Epithelial cell of proximal tubule (primary cell): ENCODE measurements at regions not wholly inside any gene's neighbourhood (a gene's known extent, or its start where the extent isn't known, plus 50 kb on each side); places are given as distances from the start of the nearest gene placed in this dataset.

ENCODE experiments used
- DNase-seq: peaks from one replicate; pipeline ENCODE4 v3.0.0-alpha.2; 2011; ENCODE audit warnings: low read depth
- H3K4me3 ChIP-seq: 2 replicates; pipeline ENCODE4 v1.5.1; 2011; ENCODE audit warnings: low read depth, mild to moderate bottlenecking, low read length
- CTCF ChIP-seq: conservative IDR thresholded peaks from 2 replicates; pipeline ENCODE4 v1.5.1; 2012; ENCODE audit warnings: low read depth, mild to moderate bottlenecking, low read length

DNA sequence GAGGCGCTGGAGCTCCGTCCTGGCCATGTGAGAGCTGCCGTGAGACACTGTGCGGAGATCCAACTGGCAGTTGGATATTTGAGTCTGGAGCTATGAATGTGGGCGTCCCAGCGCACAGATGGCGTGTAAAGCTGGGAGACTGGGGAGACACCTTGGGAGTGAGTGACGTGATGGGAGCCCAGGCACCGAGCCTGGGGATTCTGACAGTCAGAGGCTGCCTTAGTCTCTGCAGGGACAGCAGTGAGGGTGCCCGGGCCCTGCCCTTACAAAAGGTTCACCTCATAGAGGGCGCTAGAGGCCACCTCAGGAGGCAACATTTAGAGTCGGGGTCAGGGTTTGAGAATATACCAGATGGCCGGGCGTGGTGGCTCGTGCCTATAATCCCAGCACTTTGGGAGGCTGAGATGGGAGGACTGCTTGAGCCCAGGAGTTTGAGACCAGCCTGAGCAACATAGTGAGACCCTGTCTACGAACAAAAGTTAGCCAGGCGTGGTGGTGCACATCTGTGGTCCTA is 194.1 kb upstream of the GSE1 start:
- TF ChIP-seq CTCF, result peak; percentile 21
- DNase-seq, result no peak
- H3K4me3 ChIP-seq, result no peak overlapping the region

DNA sequence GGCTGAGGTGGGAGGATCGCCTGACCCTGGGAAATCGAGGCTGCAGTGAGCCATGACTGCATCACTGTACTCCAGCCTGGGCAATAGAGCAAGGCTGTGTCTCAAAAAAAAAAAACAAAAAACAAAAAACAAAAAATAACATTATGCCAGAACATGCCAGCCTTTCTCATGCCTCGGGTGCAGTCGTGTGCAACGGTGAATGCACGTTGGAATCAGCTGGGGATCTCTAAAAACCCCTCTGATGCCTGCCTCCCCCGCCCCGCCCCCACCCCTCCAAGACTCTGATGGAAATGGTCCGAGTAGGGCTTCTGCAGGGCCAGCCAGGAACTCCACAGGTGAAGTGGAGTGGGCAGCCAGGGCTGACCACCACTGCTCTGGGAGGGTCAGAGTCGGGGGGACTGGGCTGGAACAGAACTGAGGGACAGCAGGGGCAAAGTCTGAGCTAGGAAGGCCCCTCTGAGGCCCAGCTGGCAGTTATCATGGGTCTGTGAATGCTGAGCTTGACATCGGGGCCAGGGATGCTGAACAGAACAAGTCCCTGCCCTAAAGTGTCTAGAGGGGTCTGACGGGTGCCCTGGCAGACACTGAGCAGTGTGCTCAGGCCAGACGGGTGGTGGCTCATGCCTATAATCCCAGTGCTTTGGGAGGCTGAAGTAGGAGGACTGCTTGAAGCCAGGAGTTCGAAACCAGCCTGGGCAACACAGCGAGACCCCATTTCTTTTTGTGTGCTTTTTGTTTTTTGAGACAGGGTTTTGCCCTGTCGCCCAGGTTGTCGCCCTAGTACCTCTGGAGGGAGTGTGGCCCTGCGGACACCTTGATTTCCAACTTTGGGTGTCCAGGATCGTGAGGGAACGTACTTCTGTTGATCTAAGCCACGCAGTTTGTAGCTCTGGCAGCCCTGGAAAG is 193.4 kb upstream of the GSE1 start:
- TF ChIP-seq CTCF, result no peak
- DNase-seq, result no peak
- no peak overlapping the region for H3K4me3 ChIP-seq

- no peak overlapping the region for H3K4me3 ChIP-seq
- DNase-seq, result no peak
- peak; percentile 95 for TF ChIP-seq CTCF
Measured at GRCh38 chr16:85420501-85421337, 192.4 kb upstream of the GSE1 start.

DNA sequence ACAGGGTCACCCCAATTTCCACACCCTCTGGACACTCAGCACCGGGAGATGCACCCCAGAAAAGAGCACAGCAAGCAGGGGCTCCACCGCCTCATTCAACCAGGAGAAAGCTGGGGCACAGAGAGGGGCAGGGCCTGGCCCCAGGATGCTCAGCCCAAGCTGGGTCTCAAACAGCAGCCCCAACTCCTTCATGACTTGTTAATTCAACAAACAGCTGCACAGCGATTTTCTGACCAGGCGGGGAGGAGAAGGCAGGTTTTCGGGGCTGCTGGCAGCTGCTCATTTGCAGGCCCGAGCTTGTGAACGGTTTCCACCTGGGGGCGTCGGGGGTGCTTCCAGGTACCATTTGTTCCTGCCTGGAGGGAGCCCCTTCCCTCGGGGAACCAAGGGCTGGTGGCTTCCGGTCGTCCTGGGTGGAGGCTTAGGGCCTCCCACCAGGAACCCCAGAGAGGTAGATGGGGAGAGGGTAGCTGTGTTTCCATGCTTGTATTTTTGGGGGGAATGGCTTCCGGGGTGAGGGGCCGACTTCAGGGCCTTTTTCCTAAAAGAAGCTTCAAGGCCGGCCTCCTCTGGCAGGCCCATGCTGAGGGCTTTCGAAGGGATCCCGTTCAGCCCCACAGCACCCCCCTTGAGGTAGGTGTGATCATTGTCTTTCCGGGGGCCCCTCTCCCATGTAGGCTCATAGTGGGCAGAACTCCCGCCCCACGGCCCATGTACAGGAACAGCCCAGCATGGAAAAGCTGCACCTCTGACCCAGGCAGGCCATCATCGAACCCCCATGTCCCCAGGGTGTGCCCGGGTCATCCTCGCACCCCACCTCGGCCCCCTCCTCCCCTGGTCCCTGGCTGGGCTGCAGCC is 191.6 kb upstream of the GSE1 start:
- H3K4me3 ChIP-seq, result no peak overlapping the region
- DNase-seq, result no peak
- TF ChIP-seq CTCF, result no peak

DNA sequence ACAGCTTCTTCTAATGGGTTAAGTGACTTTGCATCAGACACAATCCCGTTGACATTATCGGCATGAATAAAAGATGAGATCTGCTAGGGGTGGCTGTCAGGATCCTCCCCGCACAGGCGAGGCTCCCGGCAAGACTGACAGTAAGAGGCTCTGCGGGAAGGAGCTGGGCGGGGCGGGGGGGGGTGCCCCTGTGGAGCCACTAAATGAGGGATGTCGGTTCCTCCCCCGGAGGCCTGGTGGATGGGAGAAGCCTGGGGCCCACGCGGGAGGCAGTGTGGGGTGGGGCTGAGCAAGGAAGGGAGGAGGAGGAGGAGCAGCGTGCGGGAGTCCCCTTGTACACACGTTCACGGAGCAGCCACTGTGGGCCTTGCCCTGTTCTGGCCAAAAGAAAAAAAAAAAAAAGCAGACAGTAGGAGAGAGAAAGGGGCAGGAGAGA is 190.9 kb upstream of the GSE1 start:
- TF ChIP-seq CTCF, result no peak

DNA sequence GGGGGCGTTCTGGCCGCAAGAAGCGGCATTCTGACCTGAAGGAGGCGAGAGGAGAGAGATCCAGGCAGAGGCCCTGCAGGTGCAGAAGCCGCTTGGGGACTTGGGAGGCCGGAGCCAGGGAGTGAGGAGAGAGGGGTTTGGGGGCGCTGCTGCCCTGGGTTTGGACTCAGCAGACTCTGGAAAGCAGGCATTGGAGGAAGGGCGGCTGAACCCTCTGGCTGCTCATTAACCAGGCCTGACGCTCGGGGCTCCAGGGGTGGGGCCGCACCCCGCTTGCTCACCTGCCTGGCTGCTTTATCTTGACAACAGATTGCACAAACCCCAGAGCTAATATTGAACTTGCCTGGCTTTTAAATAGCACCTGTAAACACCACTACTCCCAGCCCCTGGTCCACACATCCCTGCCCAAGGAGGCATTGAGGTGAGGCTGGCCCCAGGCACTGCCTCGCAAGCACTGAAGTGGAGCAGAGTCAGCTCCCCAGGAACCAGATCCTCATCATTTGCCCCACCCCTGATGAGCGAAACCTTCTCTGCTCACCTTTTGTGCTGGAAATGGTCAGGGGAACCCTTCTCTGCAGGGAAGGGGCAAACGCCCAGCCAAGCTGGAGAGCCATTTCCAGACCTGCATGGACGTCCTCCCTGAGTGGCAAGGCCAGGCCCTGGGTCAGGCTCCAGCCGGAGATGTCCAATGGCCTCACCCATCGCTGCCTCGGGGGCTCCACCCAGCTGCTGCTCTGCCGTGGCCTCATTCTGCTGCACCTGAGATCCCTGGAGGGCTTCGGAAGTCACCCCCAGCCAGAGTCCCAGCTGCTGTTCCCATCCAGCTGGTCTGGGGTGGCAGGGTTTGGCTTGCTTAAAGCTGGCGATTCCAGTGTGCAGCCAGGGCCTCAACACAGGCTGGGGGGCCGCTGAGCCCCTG is 190.2 kb upstream of the GSE1 start:
- DNase-seq, result no peak
- no peak for TF ChIP-seq CTCF
- peak overlapping the region; percentile 0 for H3K4me3 ChIP-seq

More for the DNA sequence above, 190.9 kb upstream of the GSE1 start:
- H3K4me3 ChIP-seq, result peak overlapping the region; percentile 0
- no peak for DNase-seq
